SK-N-MC (cell line): ENCODE measurements at regions not wholly inside any gene's neighbourhood (a gene's known extent, or its start where the extent isn't known, plus 50 kb on each side); places are given as distances from the start of the nearest gene placed in this dataset.

Source experiments
- EZH2 ChIP-seq: fragments of 200-600 bp; sonication (generic); IDR thresholded peaks from one replicate; pipeline ENCODE4 v1.6.1; 2017; ENCODE audit warnings: antibody characterized with exemption
- FOXP2 ChIP-seq: optimal IDR thresholded peaks from 2 replicates; pipeline ENCODE3; 2011; ENCODE audit warnings: mild to moderate bottlenecking, moderate library complexity; ENCODE audit not compliant: insufficient read depth; ENCODE audit errors: extremely low read length, control extremely low read depth
- POLR2AphosphoS5 ChIP-seq: IDR thresholded peaks from 2 replicates; pipeline ENCODE4 v1.6.1; 2012; ENCODE audit warnings: mild to moderate bottlenecking, low read depth, low read length, borderline replicate concordance

DNA sequence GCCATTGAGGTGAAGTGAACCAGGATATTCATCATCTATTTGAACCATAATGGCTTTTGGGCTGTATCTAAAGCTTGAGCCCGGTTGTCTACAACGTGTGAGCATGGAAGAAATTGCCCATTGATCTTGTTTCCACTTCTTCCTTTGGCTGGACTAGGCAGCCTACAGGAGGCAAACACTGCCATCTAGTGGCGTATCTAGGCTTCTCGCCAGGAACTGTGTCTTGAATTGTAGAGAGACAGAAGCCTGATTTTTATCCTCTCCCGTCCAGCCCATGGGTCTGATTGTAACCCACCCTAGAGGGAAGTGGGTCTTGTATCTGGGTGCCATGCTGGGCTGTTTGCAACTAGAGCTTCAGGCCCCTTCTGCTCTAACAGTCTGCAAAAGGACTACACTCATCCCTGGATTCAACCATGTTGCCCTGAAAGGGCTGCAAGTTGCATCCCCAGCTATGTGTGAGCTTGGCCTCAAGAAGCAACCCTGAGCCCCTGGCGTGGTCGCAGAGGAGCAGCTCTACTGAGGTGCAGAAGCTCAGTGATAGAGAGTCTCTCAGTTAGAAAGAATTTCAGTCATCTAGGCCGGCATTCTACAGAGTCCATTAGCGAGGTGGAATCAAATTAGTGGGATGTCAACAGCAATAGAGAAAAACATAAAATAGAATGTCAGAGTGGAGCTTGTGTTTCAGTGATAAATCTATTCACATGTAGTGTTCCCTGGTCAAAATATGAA lies 170.2 kb upstream of the UMPS start:
- no peak for TF ChIP-seq EZH2
- TF ChIP-seq POLR2AphosphoS5 = no peak
- TF ChIP-seq FOXP2 = no peak
